Germinal center (tissue), 1 donor: ENCODE measurements at regions not wholly inside any gene's neighbourhood (a gene's known extent, or its start where the extent isn't known, plus 50 kb on each side); places are given as distances from the start of the nearest gene placed in this dataset.

Source experiments
- DNase-seq: peaks from one replicate; pipeline ENCODE4 v3.0.0; 2012; ENCODE audit warnings: mixed read lengths, low spot score

DNA sequence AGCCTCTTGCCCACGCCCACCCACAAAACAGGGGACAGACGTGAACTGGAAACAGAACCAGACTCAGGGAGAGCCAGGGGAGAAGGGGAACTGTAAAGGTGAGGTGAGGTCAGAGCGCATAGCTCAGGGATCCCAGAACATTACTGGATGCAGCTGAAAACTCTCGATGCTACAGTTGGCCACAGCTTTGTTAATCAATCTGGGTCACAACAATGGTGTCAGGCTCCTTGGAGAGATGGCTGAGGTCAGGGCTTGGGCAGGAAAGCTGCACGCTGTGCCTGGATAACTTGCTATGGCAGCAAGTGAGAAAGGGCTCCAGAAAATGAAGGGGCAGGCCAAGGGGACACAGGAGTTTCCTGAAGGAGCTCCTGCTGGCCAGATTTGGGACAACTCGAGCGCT lies 263.3 kb downstream of the TFCP2L1 start:
- DNase-seq: no peak

DNA sequence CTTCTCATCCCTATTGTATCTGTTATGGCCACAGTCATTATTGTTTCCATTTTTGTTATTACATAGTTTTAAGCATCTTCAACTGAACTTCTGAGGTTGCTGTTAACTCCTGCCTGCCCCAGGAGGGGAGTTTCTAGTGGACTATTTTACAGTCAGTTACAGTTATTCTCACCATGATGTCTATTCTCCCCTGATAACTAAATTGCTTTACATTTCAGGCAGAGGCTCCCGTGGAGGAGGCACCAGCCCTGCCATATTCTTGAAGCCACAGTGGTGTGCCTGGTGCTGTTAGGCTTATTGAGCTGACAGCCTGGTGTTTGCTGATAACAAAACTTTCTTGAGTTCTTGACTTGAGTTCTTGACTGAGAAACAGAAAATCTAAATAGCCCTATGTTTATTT lies 256.4 kb downstream of the TFCP2L1 start:
- no peak for DNase-seq

DNA sequence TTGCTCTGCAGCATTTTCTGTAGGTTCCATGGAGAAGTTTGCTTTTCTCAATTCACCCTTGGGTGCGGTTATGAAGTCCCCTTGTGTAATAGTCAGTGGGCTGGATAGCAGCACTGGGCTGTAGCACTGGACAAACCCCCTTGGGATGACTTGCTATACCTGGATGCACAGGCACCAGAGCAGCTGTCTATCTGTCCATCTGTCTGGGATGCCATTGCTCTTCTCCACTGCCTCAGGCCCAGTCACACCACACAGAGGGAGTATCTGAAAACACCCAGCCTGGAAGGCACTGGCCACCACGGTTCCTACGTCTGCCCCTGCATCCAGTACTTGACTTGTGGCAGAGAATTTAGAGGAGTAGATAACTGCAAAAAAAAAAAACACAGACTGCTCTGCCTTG lies 254.5 kb downstream of the TFCP2L1 start:
- no peak for DNase-seq

DNA sequence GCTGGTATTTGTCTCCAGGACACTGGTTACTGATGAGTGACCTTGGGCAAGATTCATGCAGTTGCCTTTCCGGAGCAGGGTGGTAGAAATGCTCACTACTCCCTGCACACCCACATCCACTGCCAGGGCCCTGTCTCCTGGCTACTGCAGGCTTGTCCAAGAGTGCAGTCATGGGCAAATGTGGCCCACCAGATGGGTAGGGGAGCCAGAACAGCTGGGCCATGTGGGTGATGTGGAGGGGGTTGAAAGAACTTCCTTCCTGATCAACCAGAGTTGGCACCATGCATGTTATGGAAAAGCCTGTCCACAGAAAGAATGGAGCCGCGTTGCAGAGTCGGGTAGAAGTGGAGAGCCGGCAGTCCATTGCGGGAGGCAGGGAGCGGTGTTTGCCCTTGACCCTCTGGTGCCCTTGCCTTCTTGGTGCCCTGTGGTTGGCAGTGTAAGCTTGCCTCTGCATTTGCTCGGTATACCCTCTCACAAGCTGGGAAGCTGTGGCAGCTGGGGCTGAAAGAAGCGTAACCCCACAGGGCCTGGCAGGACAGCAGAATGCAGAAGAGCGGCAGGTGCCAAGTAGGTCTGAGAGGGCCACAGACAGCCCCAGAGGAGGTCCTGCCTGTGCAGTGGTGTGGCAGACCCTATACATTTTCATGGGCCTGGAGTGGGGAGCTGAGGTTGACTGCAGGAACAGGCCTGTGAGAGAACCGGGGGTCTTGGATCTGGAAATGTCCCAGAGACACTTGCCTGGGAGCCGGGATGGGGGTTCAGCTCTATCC lies 253.2 kb downstream of the TFCP2L1 start:
- no peak for DNase-seq

DNA sequence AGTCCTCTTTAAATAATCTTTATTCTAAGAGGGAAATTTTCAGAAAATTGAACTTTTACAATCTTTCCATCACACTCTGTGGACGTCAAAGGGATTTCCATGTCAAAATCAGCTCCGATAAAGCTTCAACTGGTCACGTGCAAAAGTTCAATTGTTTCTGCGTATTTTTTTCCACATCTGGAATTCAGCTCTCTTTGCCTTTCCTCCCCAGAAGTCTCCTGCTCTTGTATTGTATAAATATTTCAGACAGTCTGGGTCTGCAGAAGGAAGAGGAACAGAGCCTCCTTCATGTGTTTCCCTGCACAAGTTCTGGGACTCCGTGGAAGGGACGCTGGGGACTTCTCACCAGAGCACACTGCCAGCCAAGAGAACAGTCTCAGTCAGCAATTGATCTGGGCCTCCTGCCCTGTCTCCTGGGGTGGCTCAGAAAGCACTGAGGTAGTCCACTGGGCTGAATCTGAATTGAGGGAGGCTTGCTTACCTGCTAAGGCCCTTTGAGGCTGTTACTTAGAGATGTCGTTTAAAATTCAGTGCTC lies 251.5 kb downstream of the TFCP2L1 start:
- DNase-seq: no peak

DNA sequence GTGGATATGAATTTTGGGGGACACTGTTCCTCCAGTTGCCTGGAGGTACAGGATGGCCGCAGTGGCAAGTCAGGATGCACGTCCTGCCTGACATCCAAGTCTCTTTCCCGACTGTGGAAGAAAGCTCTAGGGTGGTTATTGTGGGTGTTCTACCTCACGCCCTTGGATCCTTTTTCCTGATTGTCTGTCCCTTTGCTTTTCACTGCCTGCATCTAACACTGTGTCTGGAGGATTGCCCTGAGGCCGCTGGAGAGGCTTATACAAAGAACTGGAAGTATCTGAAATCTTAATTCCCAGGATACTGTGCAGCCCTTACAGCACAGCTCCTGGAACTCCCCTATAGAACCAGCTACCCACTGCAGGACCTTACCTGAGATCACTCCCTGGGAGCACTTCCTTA lies 250.5 kb downstream of the TFCP2L1 start:
- no peak for DNase-seq

DNA sequence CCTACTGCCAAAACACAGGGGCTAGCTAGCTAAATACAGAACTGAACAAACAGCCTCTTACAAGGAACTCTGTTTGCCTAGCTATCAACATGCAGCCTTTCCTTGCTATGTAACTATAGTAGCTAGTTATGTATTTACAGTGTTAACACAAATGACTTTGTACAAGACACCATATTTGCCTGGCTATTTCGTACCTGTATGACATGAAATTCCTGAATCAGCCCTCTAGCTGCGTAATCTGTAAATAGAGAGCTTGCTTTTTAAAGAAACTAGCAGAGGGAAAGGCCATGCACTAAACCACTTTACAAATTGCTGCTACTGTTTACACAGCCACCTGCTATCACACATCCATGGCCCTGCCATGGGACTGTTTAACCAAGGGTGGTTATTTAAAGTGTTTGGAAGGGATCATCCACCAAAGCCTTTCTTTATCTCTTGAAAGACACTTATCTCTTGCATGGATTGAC lies 248.7 kb downstream of the TFCP2L1 start:
- no peak for DNase-seq

DNA sequence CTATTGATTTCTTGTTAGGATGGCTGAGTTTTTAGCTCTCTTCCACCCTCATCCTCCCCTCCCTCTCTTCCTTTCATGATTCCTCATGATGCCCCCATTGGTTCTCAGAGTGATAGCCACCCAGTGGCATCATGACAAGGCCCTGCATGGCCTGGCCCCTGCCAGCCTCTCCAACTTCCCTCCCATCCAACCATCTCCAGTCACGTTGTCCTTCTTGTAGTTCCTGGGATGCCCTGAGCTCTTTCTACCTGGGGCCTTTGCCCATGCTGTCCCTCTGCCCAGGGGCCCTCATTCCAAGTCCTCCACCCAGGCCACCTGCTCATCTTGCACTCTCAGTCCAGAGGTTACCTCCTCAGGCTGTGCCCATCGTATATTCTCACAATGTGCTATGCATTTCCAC lies 247.5 kb downstream of the TFCP2L1 start:
- no peak for DNase-seq

DNA sequence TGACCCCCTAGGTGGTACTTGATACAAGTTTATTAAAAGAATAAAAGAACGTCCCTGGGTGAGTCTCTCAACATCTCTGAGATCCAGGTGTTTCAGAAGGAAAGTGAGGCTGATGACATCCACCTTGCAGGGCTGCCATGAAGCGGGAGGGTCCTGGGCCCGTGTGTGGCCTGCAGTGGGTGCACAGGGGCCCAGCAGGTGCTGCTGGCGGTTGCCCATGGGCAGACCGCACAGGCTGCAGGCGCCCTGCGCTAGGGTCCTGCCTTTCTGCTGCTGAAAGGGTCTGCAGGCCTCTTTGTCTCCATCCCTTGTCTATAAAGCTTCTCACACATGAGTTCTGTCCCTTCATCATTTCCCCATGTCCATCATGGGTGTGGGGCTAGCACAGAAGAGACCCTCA lies 247.0 kb downstream of the TFCP2L1 start:
- DNase-seq: no peak

DNA sequence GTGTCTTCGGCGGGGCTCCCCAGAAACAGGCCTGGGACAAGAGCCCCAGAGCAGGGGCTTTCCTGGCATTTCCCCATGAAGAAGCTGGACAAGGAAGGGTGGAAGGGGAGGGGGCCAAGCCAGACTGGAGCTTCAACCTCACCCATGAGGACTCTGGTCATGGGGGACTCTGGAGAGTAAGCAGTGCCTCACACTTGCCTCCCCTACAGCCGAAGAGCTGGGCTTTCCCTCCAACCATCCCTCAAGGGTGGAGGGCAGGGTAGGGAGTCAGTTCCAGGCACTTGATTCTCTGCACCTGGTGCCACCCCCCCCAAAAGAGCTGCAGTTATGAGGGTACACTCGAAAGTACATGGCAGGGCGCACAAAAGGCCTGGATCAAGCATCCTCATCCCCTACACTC lies 246.6 kb downstream of the TFCP2L1 start:
- DNase-seq: no peak

DNA sequence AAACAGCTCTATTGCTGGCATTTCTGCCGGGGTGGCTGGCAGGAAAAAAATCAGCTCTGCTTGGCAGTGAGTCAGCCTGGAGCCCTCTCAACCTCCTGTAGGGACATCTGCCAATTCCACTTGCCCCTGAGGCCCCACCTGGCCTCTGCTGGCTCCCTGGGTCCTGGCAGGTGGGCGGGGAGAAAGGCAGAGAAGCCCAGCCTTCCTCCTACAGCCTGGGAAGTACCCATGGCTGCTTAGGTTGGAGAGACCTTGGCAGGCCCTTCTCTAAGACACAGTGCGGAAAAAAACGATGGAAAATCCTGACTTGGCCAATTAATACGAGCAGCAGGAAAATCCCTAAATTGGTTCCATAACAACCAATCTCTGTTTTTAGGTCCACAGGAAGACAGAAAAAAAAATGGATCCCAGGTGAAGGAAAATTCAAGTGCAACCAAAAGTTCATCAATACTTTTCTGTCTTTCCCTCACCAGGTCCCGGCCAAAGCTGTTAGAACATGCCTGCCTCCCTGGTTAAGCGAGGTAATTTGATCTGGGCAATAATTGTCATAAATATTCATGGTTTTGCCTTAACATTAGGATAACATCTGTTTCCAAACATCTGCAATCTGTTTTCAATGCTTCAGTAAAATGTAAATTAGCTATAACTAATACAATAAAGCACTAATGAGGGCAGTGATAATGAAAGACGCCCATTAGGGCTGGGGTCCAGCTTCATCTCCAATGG lies 245.9 kb downstream of the TFCP2L1 start:
- no peak for DNase-seq

DNA sequence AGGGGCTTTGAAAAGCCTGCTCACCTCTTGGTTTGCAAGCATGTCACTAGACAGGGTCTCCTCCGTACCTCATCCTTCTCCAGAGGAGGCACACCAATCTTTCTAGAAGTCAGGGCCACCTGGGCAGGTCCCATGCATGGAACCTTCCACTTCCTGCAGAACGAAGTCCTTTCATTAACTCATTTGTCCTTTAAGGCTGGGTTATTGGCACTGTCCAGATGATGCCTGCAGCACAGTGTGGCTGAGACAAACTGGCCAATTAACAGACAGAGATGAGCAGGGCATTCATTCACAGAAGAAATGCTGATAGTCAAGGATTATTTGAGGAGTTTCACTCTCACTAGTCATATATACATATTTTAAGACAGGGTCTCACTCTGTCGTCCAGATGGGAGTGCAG lies 245.3 kb downstream of the TFCP2L1 start:
- no peak for DNase-seq

DNA sequence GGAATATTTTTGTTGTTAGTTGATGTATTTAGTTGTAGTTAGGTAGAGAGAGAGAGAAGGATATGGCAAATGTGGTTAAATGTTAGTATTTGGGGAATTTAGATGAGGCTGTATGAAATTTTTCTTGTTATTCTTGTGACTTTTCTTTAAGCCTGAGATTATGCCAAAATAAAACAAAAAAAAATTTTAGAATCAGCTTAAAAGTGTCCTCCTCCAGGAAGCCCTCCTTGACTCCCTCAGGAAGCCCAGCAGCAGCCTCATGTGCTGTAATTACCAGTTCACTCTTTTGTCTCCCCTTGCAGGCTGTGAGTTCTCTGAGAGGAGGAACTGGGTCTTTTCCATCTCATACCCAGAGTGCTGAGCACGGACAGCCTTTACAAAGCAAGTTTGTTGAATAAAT lies 243.5 kb downstream of the TFCP2L1 start:
- DNase-seq: no peak

DNA sequence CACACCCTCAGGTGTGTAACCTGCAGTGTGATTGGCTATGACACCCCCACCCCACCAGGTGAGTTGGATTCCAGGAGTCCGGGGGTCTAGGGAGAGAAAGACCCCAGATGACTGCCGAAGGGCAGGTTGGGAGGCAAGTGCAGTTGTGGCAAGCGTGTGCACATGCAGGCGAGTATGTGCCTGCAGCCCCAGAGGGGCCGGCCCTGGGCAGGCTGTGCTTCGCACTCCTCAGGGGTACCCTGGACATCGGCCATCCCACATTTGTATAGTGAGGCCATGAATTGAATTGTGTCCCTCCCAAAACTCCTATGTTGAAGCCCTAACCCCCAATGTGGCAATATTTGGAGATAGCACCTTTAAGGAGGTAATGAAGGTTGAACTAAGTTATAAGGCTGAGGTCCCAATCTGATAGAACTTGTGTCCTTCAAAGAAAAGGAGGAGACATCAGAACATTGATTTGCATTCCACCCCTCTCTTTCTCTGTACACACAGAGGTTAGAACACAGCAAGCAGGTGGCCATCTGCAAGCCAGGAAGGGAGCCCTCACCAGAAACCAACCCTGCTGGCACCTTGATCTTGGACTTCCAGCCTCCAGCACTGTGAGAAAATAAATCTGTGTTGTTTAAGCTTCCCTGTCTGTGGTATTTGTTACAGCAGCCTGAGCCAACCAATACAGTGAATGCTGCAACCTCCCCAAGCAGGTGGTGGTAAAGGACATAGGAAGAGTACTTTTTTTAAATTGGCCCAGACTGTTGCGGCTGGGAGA lies 241.8 kb downstream of the TFCP2L1 start:
- DNase-seq: no peak

DNA sequence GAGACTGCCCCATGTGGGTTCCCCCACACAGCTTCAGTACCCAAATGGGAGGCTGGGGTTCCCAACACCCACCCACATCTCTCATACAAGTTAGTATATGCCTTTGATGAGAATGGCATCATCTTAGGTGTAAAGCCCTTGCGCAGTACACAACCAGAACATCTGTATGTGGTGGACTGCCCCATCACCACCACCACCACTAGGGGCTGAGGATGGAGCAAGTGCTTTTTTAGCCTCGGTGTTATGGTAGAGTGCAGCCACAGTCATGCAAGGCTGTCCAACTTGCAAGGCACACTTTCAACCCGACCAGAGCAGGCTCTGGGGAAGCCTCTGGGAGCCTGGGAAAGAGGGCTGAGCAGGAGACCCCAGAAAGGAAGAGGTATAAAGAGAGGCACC lies 241.2 kb downstream of the TFCP2L1 start:
- no peak for DNase-seq

DNA sequence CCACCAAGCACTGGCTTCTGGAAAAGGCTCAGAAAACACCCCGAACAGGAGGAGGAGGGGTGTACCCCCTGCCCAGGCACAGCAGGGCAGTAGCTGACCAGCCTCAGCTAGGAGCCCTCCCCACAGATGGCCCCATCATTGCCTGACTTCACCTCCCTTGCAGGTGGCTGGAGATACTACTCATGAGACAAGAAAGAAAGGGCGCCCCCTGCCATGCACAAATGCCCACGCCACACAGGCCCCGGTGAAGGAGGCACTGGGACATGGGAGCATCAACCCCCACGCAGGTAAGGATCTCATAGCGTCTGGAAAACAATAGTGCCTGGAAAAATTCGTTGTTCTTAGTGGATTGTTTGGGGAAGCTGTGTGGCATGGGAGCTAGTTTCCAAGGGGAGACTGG lies 240.6 kb downstream of the TFCP2L1 start:
- DNase-seq: no peak

DNA sequence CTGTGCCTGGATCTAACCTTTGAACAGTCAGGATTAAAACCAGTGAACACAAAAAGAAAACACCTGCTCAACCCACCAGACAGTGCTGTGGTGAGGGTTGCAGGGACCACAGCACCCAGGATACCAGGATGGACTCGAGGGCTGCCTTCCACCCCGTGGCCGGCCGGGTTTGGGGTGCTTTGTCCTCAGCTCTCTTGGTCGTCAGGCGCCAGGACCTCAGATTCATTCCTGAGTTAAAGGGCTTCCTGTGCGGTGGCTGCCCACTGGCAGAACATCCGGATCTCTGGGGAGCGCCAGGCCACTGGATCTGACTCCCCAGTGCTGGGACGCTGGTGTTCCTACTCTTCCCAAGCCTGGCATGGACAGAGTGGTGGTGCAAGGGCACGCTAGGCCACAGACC lies 239.8 kb downstream of the TFCP2L1 start:
- DNase-seq: no peak

DNA sequence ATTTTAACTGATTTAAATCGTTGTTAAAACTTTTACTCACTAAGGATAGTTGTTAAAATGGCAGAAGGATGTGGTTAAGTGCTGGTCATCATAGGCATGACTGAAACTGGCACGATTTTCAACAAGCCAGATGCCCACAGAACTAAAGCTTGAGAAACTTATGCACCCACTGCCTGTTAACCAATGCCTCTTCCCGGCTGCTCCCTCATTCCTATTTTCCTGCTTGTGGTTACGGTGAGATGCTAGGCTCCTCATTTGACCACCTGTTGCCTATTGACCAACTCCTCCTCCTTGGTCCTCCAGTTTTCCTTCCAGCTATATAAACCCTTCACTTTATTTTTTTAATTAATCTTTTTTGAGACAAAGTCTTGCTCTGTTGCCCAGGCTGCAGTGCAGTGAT lies 238.7 kb downstream of the TFCP2L1 start:
- no peak for DNase-seq

DNA sequence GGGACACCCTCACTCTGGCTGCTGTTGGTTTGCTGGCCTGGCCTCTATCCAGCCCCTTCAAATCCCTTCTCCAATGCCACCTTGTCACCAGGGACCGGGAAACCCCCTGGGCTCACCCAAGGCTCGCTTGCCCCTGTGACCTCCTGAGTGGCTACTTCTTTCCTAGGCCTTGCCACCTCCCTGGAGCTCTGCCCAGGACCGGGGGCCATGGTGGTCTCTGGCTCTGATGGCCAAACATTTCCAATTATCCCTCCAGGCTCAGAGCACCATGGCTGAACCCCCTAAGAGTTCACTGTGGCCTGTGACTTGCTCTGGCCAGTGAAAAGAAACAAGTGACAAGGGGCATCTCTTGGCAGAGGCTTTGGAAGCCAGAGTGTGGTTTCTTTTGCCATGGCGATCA lies 237.6 kb downstream of the TFCP2L1 start:
- no peak for DNase-seq

DNA sequence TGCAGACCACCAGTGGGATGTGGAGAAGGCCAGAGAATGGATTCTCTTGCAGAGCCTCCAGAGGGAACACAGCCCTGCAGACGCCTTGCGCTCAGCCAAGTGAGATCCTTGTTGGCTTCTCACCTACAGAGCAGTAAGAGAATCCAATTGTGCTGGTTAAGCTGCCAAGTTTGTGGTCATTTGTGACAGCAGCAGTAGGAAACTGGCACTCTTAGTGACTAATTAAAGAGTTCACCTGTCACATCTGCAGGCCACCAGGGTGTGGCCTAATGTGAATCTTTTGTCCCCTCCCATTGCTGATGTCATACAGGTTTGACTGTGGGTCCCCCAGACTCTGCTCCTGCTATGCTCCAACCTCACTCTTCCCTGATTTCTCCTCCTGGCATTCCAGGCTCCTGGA lies 235.9 kb downstream of the TFCP2L1 start:
- no peak for DNase-seq

DNA sequence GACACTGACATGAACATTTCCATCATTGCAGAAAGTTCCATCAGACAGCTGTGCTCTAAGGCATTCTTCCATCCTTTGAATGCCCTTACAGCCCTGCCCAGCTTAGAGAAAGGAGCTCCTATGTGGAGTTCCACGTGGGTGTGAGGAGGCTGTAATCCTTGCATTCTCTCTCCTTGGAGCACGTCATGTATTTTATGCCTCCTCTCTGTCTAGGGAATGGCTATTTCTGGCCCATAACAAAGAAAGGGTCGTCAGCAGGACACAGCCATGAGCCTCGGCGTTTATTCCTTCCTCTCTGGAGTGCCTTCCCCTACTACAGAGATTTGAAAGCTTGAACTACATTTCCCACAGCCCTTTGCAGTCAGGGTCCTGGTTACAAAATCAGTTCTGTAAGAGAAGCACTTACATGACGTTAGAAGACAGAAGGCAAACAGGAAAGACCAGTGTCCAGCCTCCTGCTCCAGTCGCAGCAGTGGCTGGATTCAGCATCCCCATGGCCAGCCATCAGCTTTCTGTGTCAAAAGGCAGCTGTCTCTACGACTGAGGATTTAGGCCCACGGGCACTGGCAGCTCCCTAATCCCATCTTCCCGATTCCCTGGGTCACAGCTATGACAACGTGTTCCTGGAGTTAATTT lies 234.9 kb downstream of the TFCP2L1 start:
- DNase-seq: no peak

DNA sequence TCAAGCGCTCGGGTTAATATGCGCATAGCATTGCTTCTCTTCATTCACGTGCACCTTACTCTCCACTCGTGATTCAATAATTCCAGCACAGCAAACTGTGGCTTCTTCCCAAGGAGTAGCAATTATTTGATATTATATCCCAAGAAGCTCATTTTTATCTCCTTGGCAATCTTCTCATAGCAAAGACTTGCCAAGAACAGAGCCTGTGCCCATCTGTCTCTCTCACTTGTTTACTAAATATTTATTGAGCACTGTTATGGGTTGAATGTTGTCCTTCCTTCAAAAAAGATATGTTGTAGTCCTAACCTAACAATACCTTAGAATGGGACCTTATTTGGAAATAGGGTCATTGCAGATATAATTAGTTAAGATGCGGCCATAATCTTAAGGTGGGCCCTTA lies 233.7 kb downstream of the TFCP2L1 start:
- DNase-seq: no peak
